ENCODE measurements at regions not wholly inside any gene's neighbourhood (a gene's known extent, or its start where the extent isn't known, plus 50 kb on each side); places are given as distances from the start of the nearest gene placed in this dataset.
"Not testable (repeated sequence)": the region's sequence is repeated elsewhere in the genome, so short reads cannot be mapped to it uniquely, and the experiment has no call there.

GRCh38 chrX:122279746-122280145, 904.3 kb upstream of the GRIA3 start:
- Histone ChIP-seq H3K27me3 (ENCODE audit: control insufficient read depth, insufficient read depth, low read length) (no peaks in the 10 kb centered on the region), H3K4me3 (ENCODE audit: low read depth, low read length) (no peak overlapping the region), H3K36me3 (ENCODE audit: control insufficient read depth, insufficient read depth, low read length) (no peaks in the 10 kb centered on the region)
- no peak for DNase-seq (ENCODE audit: low read depth)
- FAIRE-seq, result no peak
- TF ChIP-seq CTCF (IDR thresholded peaks at IDR 0.05; ENCODE audit: insufficient read depth, low read length, severe bottlenecking), result no peak

- not testable (repeated sequence) for H3K4me3 ChIP-seq (ENCODE audit: low read depth, low read length); FAIRE-seq; H3K27me3 ChIP-seq (ENCODE audit: control insufficient read depth, insufficient read depth, low read length); DNase-seq (ENCODE audit: low read depth); H3K36me3 ChIP-seq (ENCODE audit: control insufficient read depth, insufficient read depth, low read length)
Measured at GRCh38 chrX:122299822-122300221, 884.3 kb upstream of the GRIA3 start.

GRCh38 chrX:122301491-122301890, 882.6 kb upstream of the GRIA3 start:
- FAIRE-seq (no peak), DNase-seq (ENCODE audit: low read depth) (no peak)
- no peak for TF ChIP-seq CTCF (IDR thresholded peaks at IDR 0.05; ENCODE audit: insufficient read depth, low read length, severe bottlenecking)
- no peaks in the 10 kb centered on the region for H3K27me3 ChIP-seq (ENCODE audit: control insufficient read depth, insufficient read depth, low read length)
- H3K4me3 ChIP-seq (ENCODE audit: low read depth, low read length), result no peak overlapping the region
- no peaks in the 10 kb centered on the region for H3K36me3 ChIP-seq (ENCODE audit: control insufficient read depth, insufficient read depth, low read length)

- Histone ChIP-seq H3K27me3 (ENCODE audit: control insufficient read depth, insufficient read depth, low read length) (no peaks in the 10 kb centered on the region), H3K36me3 (ENCODE audit: control insufficient read depth, insufficient read depth, low read length) (no peaks in the 10 kb centered on the region), H3K4me3 (ENCODE audit: low read depth, low read length) (no peak overlapping the region)
- no peak for TF ChIP-seq CTCF (IDR thresholded peaks at IDR 0.05; ENCODE audit: insufficient read depth, low read length, severe bottlenecking)
- DNase-seq (ENCODE audit: low read depth) (no peak), FAIRE-seq (no peak)
Measured at GRCh38 chrX:122303761-122304160, 880.3 kb upstream of the GRIA3 start.

GRCh38 chrX:122344816-122345215, 839.3 kb upstream of the GRIA3 start:
- DNase-seq (ENCODE audit: low read depth), result no peak
- no peak for FAIRE-seq
- TF ChIP-seq CTCF (IDR thresholded peaks at IDR 0.05; ENCODE audit: insufficient read depth, low read length, severe bottlenecking), result no peak
- H3K36me3 ChIP-seq (ENCODE audit: control insufficient read depth, insufficient read depth, low read length), result no peaks in the 10 kb centered on the region
- H3K4me3 ChIP-seq (ENCODE audit: low read depth, low read length), result no peak overlapping the region
- H3K27me3 ChIP-seq (ENCODE audit: control insufficient read depth, insufficient read depth, low read length), result no peaks in the 10 kb centered on the region

GRCh38 chrX:122363112-122363795, 820.8 kb upstream of the GRIA3 start:
- no peak for TF ChIP-seq CTCF (IDR thresholded peaks at IDR 0.05; ENCODE audit: insufficient read depth, low read length, severe bottlenecking)
- no peak for FAIRE-seq
- H3K4me3 ChIP-seq (ENCODE audit: low read depth, low read length), result no peak overlapping the region
- no peak for DNase-seq (ENCODE audit: low read depth)
- H3K36me3 ChIP-seq (ENCODE audit: control insufficient read depth, insufficient read depth, low read length), result no peaks in the 10 kb centered on the region
- H3K27me3 ChIP-seq (ENCODE audit: control insufficient read depth, insufficient read depth, low read length), result no peaks in the 10 kb centered on the region

- FAIRE-seq; H3K36me3 ChIP-seq (ENCODE audit: control insufficient read depth, insufficient read depth, low read length); H3K4me3 ChIP-seq (ENCODE audit: low read depth, low read length); H3K27me3 ChIP-seq (ENCODE audit: control insufficient read depth, insufficient read depth, low read length); DNase-seq (ENCODE audit: low read depth): not testable (repeated sequence)
Measured at GRCh38 chrX:122375533-122375932, 808.5 kb upstream of the GRIA3 start.
